ENCODE measurements at regions not wholly inside any gene's neighbourhood (a gene's known extent, or its start where the extent isn't known, plus 50 kb on each side); places are given as distances from the start of the nearest gene placed in this dataset.

- H3K9me3 ChIP-seq (ENCODE audit: control insufficient read depth, insufficient read depth, low read length) = no peaks in the 10 kb centered on the region
- no peak overlapping the region for H3K27ac ChIP-seq (ENCODE audit: low read length)
Measured at GRCh38 chr15:62992302-62992701, 50.2 kb upstream of the TPM1 start.

More at GRCh38 chr15:62992302-62992701, 50.2 kb upstream of the TPM1 start:
- no peak for DNase-seq (ENCODE audit: low read depth, low spot score)
- Histone ChIP-seq H3K4me1 (ENCODE audit: control insufficient read depth, insufficient read depth, low read length) (peaks cover 2% of the 10 kb centered on the region; the same call in 1 of the 2 replicates), H3K27me3 (ENCODE audit: control insufficient read depth, insufficient read depth, low read length) (no peaks in the 10 kb centered on the region), H3K36me3 (ENCODE audit: control insufficient read depth, insufficient read depth, low read length) (no peaks in the 10 kb centered on the region), H3K4me3 (ENCODE audit: low read length) (no peak overlapping the region)
- no CpG with 5 or more reads among the region's 3 CpGs for WGBS (ENCODE audit: insufficient coverage, insufficient read length)
